Gastroesophageal sphincter (tissue), 3 donors: ENCODE measurements at regions not wholly inside any gene's neighbourhood (a gene's known extent, or its start where the extent isn't known, plus 50 kb on each side); places are given as distances from the start of the nearest gene placed in this dataset.

ENCODE experiments used
- POLR2A ChIP-seq, 2 donors: fragments of 450-650 bp; IDR thresholded peaks; one replicate each; pipeline ENCODE4 v1.6.1; 2017; ENCODE audit warnings: antibody characterized with exemption in 2 of 2, mild to moderate bottlenecking in 2 of 2, moderate library complexity in 1 of 2
- POLR2AphosphoS5 ChIP-seq: sonication (generic); formaldehyde crosslinking; IDR thresholded peaks from one replicate; pipeline ENCODE4 v1.6.1; 2017; ENCODE audit warnings: antibody characterized with exemption
- TF ChIP-seq, protein P1 (sequence below), 4 experiments: fragments of 200-600 bp in 2 of 4; fragments of 450-650 bp in 2 of 4; sonication (generic) in 1 of 4; IDR thresholded peaks; one replicate each; pipeline ENCODE4 v1.5.1; 2017 to 2019; ENCODE audit warnings: antibody characterized with exemption in 4 of 4, mild to moderate bottlenecking in 2 of 4, moderate library complexity in 2 of 4

- TF ChIP-seq, protein P1, sequence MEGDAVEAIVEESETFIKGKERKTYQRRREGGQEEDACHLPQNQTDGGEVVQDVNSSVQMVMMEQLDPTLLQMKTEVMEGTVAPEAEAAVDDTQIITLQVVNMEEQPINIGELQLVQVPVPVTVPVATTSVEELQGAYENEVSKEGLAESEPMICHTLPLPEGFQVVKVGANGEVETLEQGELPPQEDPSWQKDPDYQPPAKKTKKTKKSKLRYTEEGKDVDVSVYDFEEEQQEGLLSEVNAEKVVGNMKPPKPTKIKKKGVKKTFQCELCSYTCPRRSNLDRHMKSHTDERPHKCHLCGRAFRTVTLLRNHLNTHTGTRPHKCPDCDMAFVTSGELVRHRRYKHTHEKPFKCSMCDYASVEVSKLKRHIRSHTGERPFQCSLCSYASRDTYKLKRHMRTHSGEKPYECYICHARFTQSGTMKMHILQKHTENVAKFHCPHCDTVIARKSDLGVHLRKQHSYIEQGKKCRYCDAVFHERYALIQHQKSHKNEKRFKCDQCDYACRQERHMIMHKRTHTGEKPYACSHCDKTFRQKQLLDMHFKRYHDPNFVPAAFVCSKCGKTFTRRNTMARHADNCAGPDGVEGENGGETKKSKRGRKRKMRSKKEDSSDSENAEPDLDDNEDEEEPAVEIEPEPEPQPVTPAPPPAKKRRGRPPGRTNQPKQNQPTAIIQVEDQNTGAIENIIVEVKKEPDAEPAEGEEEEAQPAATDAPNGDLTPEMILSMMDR (IDR thresholded peaks at IDR 0.05) = no peak
- no peak for TF ChIP-seq POLR2A (IDR thresholded peaks at IDR 0.05)
- TF ChIP-seq POLR2AphosphoS5 = no peak
Measured at GRCh38 chr15:39108021-39108420, 472.9 kb upstream of the THBS1 start.
